GM23248 (cell line): ENCODE measurements at regions not wholly inside any gene's neighbourhood (a gene's known extent, or its start where the extent isn't known, plus 50 kb on each side); places are given as distances from the start of the nearest gene placed in this dataset.

Experiments used
- DNase-seq: peaks from one replicate; pipeline ENCODE4 v3.0.0-alpha.2; 2015
- H2AFZ ChIP-seq: fragments of 200-600 bp; sonication (generic); 2 replicates; pipeline ENCODE4 v1.6.1; 2016; ENCODE audit warnings: antibody characterized with exemption
- H3F3A ChIP-seq: fragments of 200-600 bp; sonication (generic); 2 replicates; pipeline ENCODE4 v1.6.1; 2016; ENCODE audit warnings: mild to moderate bottlenecking, antibody characterized with exemption, mixed run types; ENCODE audit not compliant: insufficient read depth
- H3K27ac ChIP-seq: fragments of 200-600 bp; sonication (generic); 2 replicates; pipeline ENCODE4 v1.5.1; 2016; ENCODE audit warnings: mild to moderate bottlenecking
- H3K27me3 ChIP-seq: fragments of 200-600 bp; sonication (generic); replicated peaks from 2 replicates; pipeline ENCODE4 v1.6.1; 2016; ENCODE audit warnings: mild to moderate bottlenecking; ENCODE audit not compliant: insufficient read depth
- H3K36me3 ChIP-seq: fragments of 200-600 bp; sonication (generic); 2 replicates; pipeline ENCODE4 v1.6.1; 2016; ENCODE audit warnings: low read depth, mild to moderate bottlenecking
- H3K4me1 ChIP-seq: fragments of 200-600 bp; sonication (generic); 2 replicates; pipeline ENCODE4 v1.6.1; 2016; ENCODE audit warnings: mild to moderate bottlenecking; ENCODE audit not compliant: insufficient read depth
- H3K4me2 ChIP-seq: fragments of 200-600 bp; sonication (generic); one replicate; pipeline ENCODE4 v1.6.1; 2016; ENCODE audit warnings: mild to moderate bottlenecking; ENCODE audit not compliant: unreplicated experiment
- H3K4me3 ChIP-seq: fragments of 200-600 bp; sonication (generic); 2 replicates; pipeline ENCODE4 v1.5.1; 2016; ENCODE audit warnings: mild to moderate bottlenecking
- H3K79me2 ChIP-seq: fragments of 200-600 bp; sonication (generic); 2 replicates; pipeline ENCODE4 v1.6.1; 2016; ENCODE audit warnings: mild to moderate bottlenecking; ENCODE audit not compliant: insufficient read depth
- H3K9ac ChIP-seq: fragments of 200-600 bp; sonication (generic); 2 replicates; pipeline ENCODE4 v1.6.1; 2016; ENCODE audit warnings: mild to moderate bottlenecking
- H3K9me2 ChIP-seq: fragments of 200-600 bp; sonication (generic); 2 replicates; pipeline ENCODE4 v1.6.1; 2016; ENCODE audit warnings: mixed run types, mild to moderate bottlenecking, moderate library complexity; ENCODE audit not compliant: insufficient read depth
- H3K9me3 ChIP-seq: fragments of 200-600 bp; sonication (generic); one replicate; pipeline ENCODE4 v1.6.1; 2017; ENCODE audit warnings: low read depth
- H4K20me1 ChIP-seq: fragments of 200-600 bp; sonication (generic); 2 replicates; pipeline ENCODE4 v1.6.0; 2016; ENCODE audit not compliant: insufficient read depth
- EZH2 ChIP-seq: fragments of 200-600 bp; sonication (generic); IDR thresholded peaks from 2 replicates; pipeline ENCODE4 v1.6.1; 2018; ENCODE audit warnings: antibody characterized with exemption, mild to moderate bottlenecking; ENCODE audit not compliant: insufficient read depth, poor library complexity, severe bottlenecking
- EZH2phosphoT487 ChIP-seq: fragments of 200-600 bp; sonication (generic); IDR thresholded peaks from 2 replicates; pipeline ENCODE4 v1.6.1; 2018; ENCODE audit warnings: antibody characterized with exemption, moderate library complexity, mild to moderate bottlenecking, low read depth; ENCODE audit not compliant: insufficient read depth
- WGBS, 2 experiments: methylation state at CpG; one replicate each; pipeline ENCODE4 v1.1.6; 2015 to 2017; ENCODE audit warnings: low lambda C conversion rate in 2 of 2, low coverage in 1 of 2; ENCODE audit errors: missing lambda C conversion rate in 2 of 2; 5-methylcytosine and 5-hydroxymethylcytosine counted together
- in situ Hi-C: fragments of 300-500 bp; cut with MboI; formaldehyde crosslinking; loops from 2 replicates; pipeline ENCODE4 v1.15.0; 2020

GRCh38 chr13:107830804-107831203 is 384.5 kb downstream of the LIG4 start:
- H3K27me3 ChIP-seq, result no peaks in the 10 kb centered on the region
- in situ Hi-C loops, result no loop called here
- DNase-seq, result no peak
- no peak overlapping the region for H3K27ac ChIP-seq
- 0 out of 2 replicates have a peak, but pooled peaks cover 4% of the 10 kb centered on the region for H3K9me2 ChIP-seq
- 92 to 95% methylated on average over 3 of the region's 3 CpGs for WGBS, 2 experiments
- H3K4me2 ChIP-seq, result no peak overlapping the region
- no peaks in the 10 kb centered on the region for H3K9me3 ChIP-seq
- peaks cover 73% of the 10 kb centered on the region for H3K79me2 ChIP-seq
- H3K36me3 ChIP-seq, result no peaks in the 10 kb centered on the region
- TF ChIP-seq EZH2 (no peak), EZH2phosphoT487 (no peak)
- H2AFZ ChIP-seq, result no peak overlapping the region
- no peak overlapping the region for H3K4me3 ChIP-seq
- H4K20me1 ChIP-seq, result no peaks in the 10 kb centered on the region
- no peak overlapping the region for H3K9ac ChIP-seq
- peaks cover 19% of the 10 kb centered on the region for H3K4me1 ChIP-seq
- H3F3A ChIP-seq, result peaks cover 19% of the 10 kb centered on the region

- H3K79me2 ChIP-seq, result peaks cover 94% of the 10 kb centered on the region
- in situ Hi-C loops, result no loop called here
Measured at GRCh38 chr13:107827840-107828549, 387.3 kb downstream of the LIG4 start.

DNA sequence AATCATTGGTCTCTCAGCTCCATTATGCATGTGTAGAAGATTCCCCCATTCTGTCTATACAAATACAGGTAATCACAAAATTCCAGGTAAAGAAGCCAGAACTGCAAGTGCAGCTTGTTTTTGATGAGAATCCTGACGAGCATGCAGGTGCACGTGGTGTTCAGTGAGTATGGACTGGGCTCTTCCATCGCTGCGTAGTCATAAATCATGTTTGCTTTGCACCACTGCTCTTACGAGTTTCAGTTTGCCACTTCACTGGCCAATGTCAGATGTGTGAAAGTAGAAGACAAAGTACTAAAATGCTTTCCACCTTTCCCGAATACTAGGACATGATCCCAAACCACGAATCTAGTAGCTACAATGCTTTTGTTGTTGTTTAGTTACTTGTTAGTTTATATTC is 390.7 kb downstream of the LIG4 start:
- Histone ChIP-seq H3K4me1 (peaks cover 21% of the 10 kb centered on the region), H3K4me3 (no peak overlapping the region), H2AFZ (no peak overlapping the region), H3K9me2 (no peaks in the 10 kb centered on the region), H3K27ac (no peak overlapping the region), H3K36me3 (no peaks in the 10 kb centered on the region), H3K79me2 (peaks cover 91% of the 10 kb centered on the region), H3K27me3 (no peaks in the 10 kb centered on the region), H3K9me3 (no peaks in the 10 kb centered on the region), H3F3A (peaks cover 12% of the 10 kb centered on the region), H3K9ac (no peak overlapping the region), H4K20me1 (no peaks in the 10 kb centered on the region), H3K4me2 (no peak overlapping the region)
- in situ Hi-C loops, result no loop called here
- DNase-seq, result no peak
- TF ChIP-seq EZH2phosphoT487 (no peak), EZH2 (no peak)
- WGBS, 2 experiments, result 76 to 77% methylated on average over 7 of the region's 7 CpGs

More at GRCh38 chr13:107827840-107828549, 387.3 kb downstream of the LIG4 start:
- Histone ChIP-seq H3K4me3 (no peak overlapping the region), H3K9me2 (no peaks in the 10 kb centered on the region), H2AFZ (no peak overlapping the region), H3K9ac (no peak overlapping the region), H3K4me1 (no peaks in the 10 kb centered on the region), H3K9me3 (no peaks in the 10 kb centered on the region), H3K36me3 (no peaks in the 10 kb centered on the region), H4K20me1 (no peaks in the 10 kb centered on the region), H3K4me2 (no peak overlapping the region), H3F3A (no peaks in the 10 kb centered on the region), H3K27me3 (no peaks in the 10 kb centered on the region), H3K27ac (no peak overlapping the region)
- no peak for DNase-seq
- WGBS, 2 experiments, result 68% methylated on average over 11 of the region's 11 CpGs
- no peak for TF ChIP-seq EZH2phosphoT487
- no peak for TF ChIP-seq EZH2

GRCh38 chr13:107822006-107822405 is 393.3 kb downstream of the LIG4 start:
- Histone ChIP-seq H3K36me3 (no peaks in the 10 kb centered on the region), H3F3A (peaks cover 20% of the 10 kb centered on the region), H3K9ac (no peak overlapping the region), H3K9me2 (no peaks in the 10 kb centered on the region), H3K4me2 (no peak overlapping the region), H3K4me3 (no peak overlapping the region), H3K27me3 (no peaks in the 10 kb centered on the region), H3K79me2 (peaks cover 81% of the 10 kb centered on the region), H4K20me1 (no peaks in the 10 kb centered on the region), H3K4me1 (peaks cover 30% of the 10 kb centered on the region), H2AFZ (no peak overlapping the region), H3K27ac (no peak overlapping the region), H3K9me3 (no peaks in the 10 kb centered on the region)
- TF ChIP-seq EZH2, result no peak
- no peak for TF ChIP-seq EZH2phosphoT487
- DNase-seq, result no peak
- in situ Hi-C loops, result no loop called here
